ENCODE measurements at regions not wholly inside any gene's neighbourhood (a gene's known extent, or its start where the extent isn't known, plus 50 kb on each side); places are given as distances from the start of the nearest gene placed in this dataset.

GRCh38 chr3:82259994-82260393 is 498.5 kb upstream of the GBE1 start:
- H3K9ac ChIP-seq (ENCODE audit: insufficient read depth, low read length, poor library complexity, severe bottlenecking): no peak overlapping the region
- no peak overlapping the region for H2AFZ ChIP-seq (ENCODE audit: insufficient read depth, low read depth, low read length, poor library complexity, severe bottlenecking)
- no peaks in the 10 kb centered on the region for H4K20me1 ChIP-seq (ENCODE audit: insufficient read depth, low read length)
- H3K4me3 Mint-ChIP-seq: no peak overlapping the region
- no peaks in the 10 kb centered on the region for H3K4me1 ChIP-seq (ENCODE audit: control insufficient read depth in 1 of 2, insufficient read depth in 2 of 2, low read length in 2 of 2)
- no peaks in the 10 kb centered on the region for H3K4me1 Mint-ChIP-seq
- H3K27me3 ChIP-seq (ENCODE audit: control insufficient read depth in 2 of 2, insufficient read depth in 2 of 2, low read length in 2 of 2): no peaks in the 10 kb centered on the region
- no peaks in the 10 kb centered on the region for H3K36me3 ChIP-seq (replicated peaks in 1 of 2; ENCODE audit: control insufficient read depth in 1 of 2, insufficient read depth in 2 of 2, low read length in 2 of 2)
- no peaks in the 10 kb centered on the region for H3K9me3 ChIP-seq (replicated peaks in 1 of 2; ENCODE audit: control insufficient read depth in 1 of 2, insufficient read depth in 1 of 2, low read length in 2 of 2)
- WGBS (ENCODE audit: insufficient coverage): 100% methylated on average over 3 of the region's 4 CpGs
- no peaks in the 10 kb centered on the region for H3K27me3 Mint-ChIP-seq (ENCODE audit: low read depth in 3 of 3)
- no peaks in the 10 kb centered on the region for H3K79me2 ChIP-seq (ENCODE audit: insufficient read depth, low read length)
- H3K36me3 Mint-ChIP-seq: no peaks in the 10 kb centered on the region
- no peak for TF ChIP-seq CTCF (IDR thresholded peaks at IDR 0.05)
- H3K27ac ChIP-seq (ENCODE audit: low read depth in 1 of 2, low read length in 2 of 2): no peak overlapping the region
- H3K27ac Mint-ChIP-seq: no peak overlapping the region
- DNase-seq: no peak
- H3K4me3 ChIP-seq (replicated peaks in 1 of 3; ENCODE audit: low read depth in 2 of 3, low read length in 3 of 3): no peak overlapping the region
- peaks cover 0 to 3% (median 0%) of the 10 kb centered on the region in 7 donors for H3K9me3 Mint-ChIP-seq
- no peak overlapping the region for H3K4me2 ChIP-seq (replicated peaks; ENCODE audit: extremely low read depth, low read length, poor library complexity, severe bottlenecking)
- intact Hi-C loops (cut with micrococcal nuclease): no loop called here

- Histone ChIP-seq H4K20me1 (ENCODE audit: insufficient read depth, low read length) (no peaks in the 10 kb centered on the region), H3K9ac (ENCODE audit: insufficient read depth, low read length, poor library complexity, severe bottlenecking) (no peak overlapping the region), H3K4me3 (replicated peaks in 1 of 3; ENCODE audit: low read depth in 2 of 3, low read length in 3 of 3) (no peak overlapping the region), H3K9me3 (replicated peaks in 1 of 2; ENCODE audit: control insufficient read depth in 1 of 2, insufficient read depth in 1 of 2, low read length in 2 of 2) (no peaks in the 10 kb centered on the region), H3K4me1 (ENCODE audit: control insufficient read depth in 1 of 2, insufficient read depth in 2 of 2, low read length in 2 of 2) (no peaks in the 10 kb centered on the region), H3K27ac (ENCODE audit: low read depth in 1 of 2, low read length in 2 of 2) (no peak overlapping the region), H3K4me2 (replicated peaks; ENCODE audit: extremely low read depth, low read length, poor library complexity, severe bottlenecking) (no peak overlapping the region), H3K36me3 (replicated peaks in 1 of 2; ENCODE audit: control insufficient read depth in 1 of 2, insufficient read depth in 2 of 2, low read length in 2 of 2) (no peaks in the 10 kb centered on the region), H3K27me3 (ENCODE audit: control insufficient read depth in 2 of 2, insufficient read depth in 2 of 2, low read length in 2 of 2) (no peaks in the 10 kb centered on the region), H3K79me2 (ENCODE audit: insufficient read depth, low read length) (no peaks in the 10 kb centered on the region), H2AFZ (ENCODE audit: insufficient read depth, low read depth, low read length, poor library complexity, severe bottlenecking) (no peak overlapping the region)
- no peaks in the 10 kb centered on the region for H3K4me1 Mint-ChIP-seq
- H3K9me3 Mint-ChIP-seq: peaks cover 0 to 2% (median 2%) of the 10 kb centered on the region in 7 donors
- H3K4me3 Mint-ChIP-seq: no peak overlapping the region
- H3K27me3 Mint-ChIP-seq (ENCODE audit: low read depth in 3 of 3): no peaks in the 10 kb centered on the region
- no peaks in the 10 kb centered on the region for H3K36me3 Mint-ChIP-seq
- no CpG with 5 or more reads among the region's 4 CpGs for WGBS (ENCODE audit: insufficient coverage)
- DNase-seq: no peak
- intact Hi-C loops (cut with micrococcal nuclease): no loop called here
- no peak for TF ChIP-seq CTCF (IDR thresholded peaks at IDR 0.05)
- H3K27ac Mint-ChIP-seq: no peak overlapping the region
Measured at GRCh38 chr3:82240322-82240721, 478.9 kb upstream of the GBE1 start.

Data from CD14-positive monocyte (primary cell).